ENCODE measurements at regions not wholly inside any gene's neighbourhood (a gene's known extent, or its start where the extent isn't known, plus 50 kb on each side); places are given as distances from the start of the nearest gene placed in this dataset.
A peak's percentile ranks its signal among the peaks of the same experiment; 100 is the strongest.

GRCh38 chr14:89708982-89709625 is 245.4 kb downstream of the EFCAB11 start:
- no peak for TF ChIP-seq CTCF (IDR thresholded peaks at IDR 0.05; ENCODE audit: insufficient read depth, low read depth, low read length)
- no peak overlapping the region for H3K4me3 ChIP-seq (ENCODE audit: low read depth, low read length)

GRCh38 chr14:89707086-89707485 is 247.4 kb downstream of the EFCAB11 start:
- TF ChIP-seq CTCF (IDR thresholded peaks at IDR 0.05; ENCODE audit: insufficient read depth, low read depth, low read length) = no peak
- no peak for DNase-seq (ENCODE audit: low read depth)
- no peak overlapping the region for H3K4me3 ChIP-seq (ENCODE audit: low read depth, low read length)

More at GRCh38 chr14:89708982-89709625, 245.4 kb downstream of the EFCAB11 start:
- no peak for DNase-seq (ENCODE audit: low read depth)

- DNase-seq (ENCODE audit: low read depth) = no peak
- TF ChIP-seq CTCF (IDR thresholded peaks at IDR 0.05; ENCODE audit: insufficient read depth, low read depth, low read length) = no peak
- H3K4me3 ChIP-seq (ENCODE audit: low read depth, low read length) = no peak overlapping the region
Measured at GRCh38 chr14:89702876-89703200, 251.7 kb downstream of the EFCAB11 start.

GRCh38 chr14:89702073-89702875 is 252.3 kb downstream of the EFCAB11 start:
- peak overlapping the region; percentile 68 for H3K4me3 ChIP-seq (ENCODE audit: low read depth, low read length)
- no peak for TF ChIP-seq CTCF (IDR thresholded peaks at IDR 0.05; ENCODE audit: insufficient read depth, low read depth, low read length)
- peak; percentile 56 for DNase-seq (ENCODE audit: low read depth)

GRCh38 chr14:89701211-89702043 is 253.1 kb downstream of the EFCAB11 start:
- H3K4me3 ChIP-seq (ENCODE audit: low read depth, low read length) = peak overlapping the region; percentile 68
- DNase-seq (ENCODE audit: low read depth) = peak; percentile 72
- TF ChIP-seq CTCF (IDR thresholded peaks at IDR 0.05; ENCODE audit: insufficient read depth, low read depth, low read length) = no peak

GRCh38 chr14:89700801-89701200 is 253.7 kb downstream of the EFCAB11 start:
- H3K4me3 ChIP-seq (ENCODE audit: low read depth, low read length) = peak overlapping the region; percentile 68
- no peak for TF ChIP-seq CTCF (IDR thresholded peaks at IDR 0.05; ENCODE audit: insufficient read depth, low read depth, low read length)
- DNase-seq (ENCODE audit: low read depth) = no peak

Data from fibroblast of villous mesenchyme (primary cell).